ENCODE measurements at regions not wholly inside any gene's neighbourhood (a gene's known extent, or its start where the extent isn't known, plus 50 kb on each side); places are given as distances from the start of the nearest gene placed in this dataset.

- no peak overlapping the region for H3K4me3 ChIP-seq (ENCODE audit: control insufficient read depth, low read depth, low read length)
- no peak for DNase-seq (ENCODE audit: low read depth)
Measured at GRCh38 chr6:169957351-169957963, 206.0 kb downstream of the ERMARD start.

GRCh38 chr6:169956580-169956979, 205.2 kb downstream of the ERMARD start:
- no peak for TF ChIP-seq CTCF (IDR thresholded peaks at IDR 0.05; ENCODE audit: control insufficient read depth, insufficient read depth, low read depth, low read length, missing control alignments)
- no peak overlapping the region for H3K4me3 ChIP-seq (ENCODE audit: control insufficient read depth, low read depth, low read length)
- no peak for DNase-seq (ENCODE audit: low read depth)

More at GRCh38 chr6:169957351-169957963, 206.0 kb downstream of the ERMARD start:
- no peak for TF ChIP-seq CTCF (IDR thresholded peaks at IDR 0.05; ENCODE audit: control insufficient read depth, insufficient read depth, low read depth, low read length, missing control alignments)

- no peak overlapping the region for H3K4me3 ChIP-seq (ENCODE audit: control insufficient read depth, low read depth, low read length)
- TF ChIP-seq CTCF (IDR thresholded peaks at IDR 0.05; ENCODE audit: control insufficient read depth, insufficient read depth, low read depth, low read length, missing control alignments), result no peak
- no peak for DNase-seq (ENCODE audit: low read depth)
Measured at GRCh38 chr6:169955731-169956437, 204.5 kb downstream of the ERMARD start.

- H3K4me3 ChIP-seq (ENCODE audit: control insufficient read depth, low read depth, low read length), result no peak overlapping the region
- DNase-seq (ENCODE audit: low read depth), result no peak
- no peak for TF ChIP-seq CTCF (IDR thresholded peaks at IDR 0.05; ENCODE audit: control insufficient read depth, insufficient read depth, low read depth, low read length, missing control alignments)
Measured at GRCh38 chr6:169954977-169955376, 203.6 kb downstream of the ERMARD start.

- no peak for TF ChIP-seq CTCF (IDR thresholded peaks at IDR 0.05; ENCODE audit: control insufficient read depth, insufficient read depth, low read depth, low read length, missing control alignments)
- no peak for DNase-seq (ENCODE audit: low read depth)
- H3K4me3 ChIP-seq (ENCODE audit: control insufficient read depth, low read depth, low read length), result no peak overlapping the region
Measured at GRCh38 chr6:169953686-169954085, 202.3 kb downstream of the ERMARD start.

GRCh38 chr6:169950558-169950957, 199.1 kb downstream of the ERMARD start:
- no peak overlapping the region for H3K4me3 ChIP-seq (ENCODE audit: control insufficient read depth, low read depth, low read length)
- no peak for DNase-seq (ENCODE audit: low read depth)
- no peak for TF ChIP-seq CTCF (IDR thresholded peaks at IDR 0.05; ENCODE audit: control insufficient read depth, insufficient read depth, low read depth, low read length, missing control alignments)
